H9 (cell line): ENCODE measurements at regions not wholly inside any gene's neighbourhood (a gene's known extent, or its start where the extent isn't known, plus 50 kb on each side); places are given as distances from the start of the nearest gene placed in this dataset.
A peak's percentile ranks its signal among the peaks of the same experiment; 100 is the strongest.

Source experiments
- DNase-seq: peaks from one replicate; pipeline ENCODE4 v3.0.0-alpha.2; 2017
- H2AFZ ChIP-seq: one replicate; pipeline ENCODE4 v1.6.1; 2013; ENCODE audit warnings: mild to moderate bottlenecking, low read length, control low read depth, moderate library complexity
- H2AK5ac ChIP-seq: 2 replicates; pipeline ENCODE4 v1.6.1; 2013; ENCODE audit warnings: low read length, control low read depth, mixed read lengths; ENCODE audit not compliant: insufficient read length
- H2BK120ac ChIP-seq: one replicate; pipeline ENCODE4 v1.6.1; 2013; ENCODE audit warnings: low read depth, mild to moderate bottlenecking, low read length, control low read depth, inconsistent platforms; ENCODE audit not compliant: poor library complexity, severe bottlenecking
- H2BK12ac ChIP-seq: 2 replicates; pipeline ENCODE4 v1.6.1; 2013; ENCODE audit warnings: low read length, control low read depth, mixed read lengths, low read depth; ENCODE audit not compliant: insufficient read length
- H2BK15ac ChIP-seq: 2 replicates; pipeline ENCODE4 v1.6.1; 2013; ENCODE audit warnings: low read depth, low read length, control low read depth
- H2BK20ac ChIP-seq: one replicate; pipeline ENCODE4 v1.6.1; 2013; ENCODE audit warnings: low read depth, mild to moderate bottlenecking, low read length, control low read depth, inconsistent platforms; ENCODE audit not compliant: poor library complexity, severe bottlenecking
- H2BK5ac ChIP-seq: 2 replicates; pipeline ENCODE4 v1.6.1; 2013; ENCODE audit warnings: low read length, control low read depth, mixed read lengths; ENCODE audit not compliant: insufficient read length
- H3K14ac ChIP-seq: 2 replicates; pipeline ENCODE4 v1.6.1; 2013; ENCODE audit warnings: low read length, control low read depth; ENCODE audit not compliant: insufficient read depth
- H3K18ac ChIP-seq: 2 replicates; pipeline ENCODE4 v1.6.1; 2013; ENCODE audit warnings: low read depth, mild to moderate bottlenecking, mixed read lengths, low read length, control low read depth; ENCODE audit not compliant: insufficient read length
- H3K23ac ChIP-seq: 2 replicates; pipeline ENCODE4 v1.6.1; 2013; ENCODE audit warnings: low read length, control low read depth, mixed read lengths, low read depth; ENCODE audit not compliant: insufficient read length
- H3K23me2 ChIP-seq: 2 replicates; pipeline ENCODE4 v1.6.1; 2013; ENCODE audit warnings: low read depth, mild to moderate bottlenecking, mixed read lengths, low read length, control low read depth; ENCODE audit not compliant: insufficient read length, poor library complexity, severe bottlenecking
- H3K27ac ChIP-seq: 2 replicates; pipeline ENCODE4 v1.5.1; 2013; ENCODE audit warnings: low read length, control low read depth, mixed read lengths, low read depth; ENCODE audit not compliant: insufficient read length
- H3K27me3 ChIP-seq: 2 replicates; pipeline ENCODE4 v1.6.1; 2013; ENCODE audit warnings: low read length, control low read depth, inconsistent platforms; ENCODE audit not compliant: insufficient read depth
- H3K4ac ChIP-seq: 2 replicates; pipeline ENCODE4 v1.6.1; 2013; ENCODE audit warnings: low read depth, mild to moderate bottlenecking, control low read depth, inconsistent platforms, low read length, moderate library complexity
- H3K4me1 ChIP-seq: 2 replicates; pipeline ENCODE4 v1.6.1; 2013; ENCODE audit warnings: low read length, control low read depth, inconsistent platforms; ENCODE audit not compliant: insufficient read depth
- H3K4me2 ChIP-seq: 2 replicates; pipeline ENCODE4 v1.6.1; 2013; ENCODE audit warnings: low read length, control low read depth, mixed read lengths; ENCODE audit not compliant: insufficient read length, insufficient read depth
- H3K56ac ChIP-seq: 2 replicates; pipeline ENCODE4 v1.6.1; 2013; ENCODE audit warnings: low read depth, mild to moderate bottlenecking, mixed read lengths, low read length, control low read depth; ENCODE audit not compliant: insufficient read length
- H3K79me1 ChIP-seq: 2 replicates; pipeline ENCODE4 v1.6.1; 2013; ENCODE audit warnings: low read depth, mild to moderate bottlenecking, moderate library complexity, low read length, control low read depth, inconsistent platforms; ENCODE audit not compliant: insufficient read depth, poor library complexity, severe bottlenecking
- H3K79me2 ChIP-seq: 2 replicates; pipeline ENCODE4 v1.6.1; 2013; ENCODE audit warnings: low read length, control low read depth, inconsistent platforms; ENCODE audit not compliant: insufficient read depth
- H3K9ac ChIP-seq: 2 replicates; pipeline ENCODE4 v1.6.1; 2013; ENCODE audit warnings: low read length, control low read depth, mixed read lengths; ENCODE audit not compliant: insufficient read length; ENCODE audit errors: extremely low read depth
- H3K9me3 ChIP-seq: one replicate; pipeline ENCODE4 v1.6.1; 2013; ENCODE audit warnings: low read depth, low read length, inconsistent platforms; ENCODE audit not compliant: control insufficient read depth
- H3T11ph ChIP-seq: one replicate; pipeline ENCODE4 v1.6.1; 2013; ENCODE audit warnings: mild to moderate bottlenecking, low read length, control low read depth, inconsistent platforms
- H4K20me1 ChIP-seq: one replicate; pipeline ENCODE4 v1.6.1; 2013; ENCODE audit not compliant: control insufficient read depth, insufficient read length, insufficient read depth
- H4K5ac ChIP-seq: 2 replicates; pipeline ENCODE4 v1.6.1; 2013; ENCODE audit warnings: low read depth, mild to moderate bottlenecking, mixed read lengths, low read length, control low read depth; ENCODE audit not compliant: insufficient read length
- H4K8ac ChIP-seq: replicated peaks from 2 replicates; pipeline ENCODE4 v1.6.1; 2013; ENCODE audit warnings: low read length, control low read depth, mixed read lengths, low read depth; ENCODE audit not compliant: insufficient read length
- H4K91ac ChIP-seq: 2 replicates; pipeline ENCODE4 v1.6.1; 2013; ENCODE audit warnings: low read depth, mild to moderate bottlenecking, moderate library complexity, mixed read lengths, low read length, control low read depth; ENCODE audit not compliant: insufficient read length
- H3K27ac Mint-ChIP-seq, 3 experiments: 2 replicates in 2 of 3; 3 replicates in 1 of 3; pipeline ENCODE4 v1.8.0; 2020 to 2021; ENCODE audit warnings: mixed read lengths in 3 of 3, mild to moderate bottlenecking in 1 of 3, moderate library complexity in 1 of 3
- H3K27me3 Mint-ChIP-seq: 2 replicates; pipeline ENCODE4 v1.8.0; 2021; ENCODE audit warnings: low read depth, mild to moderate bottlenecking, moderate library complexity, mixed read lengths
- H3K36me3 Mint-ChIP-seq, 3 experiments: 2 replicates in 2 of 3; 3 replicates in 1 of 3; pipeline ENCODE4 v1.8.0; 2020 to 2021; ENCODE audit warnings: low read depth in 3 of 3, mixed read lengths in 3 of 3; ENCODE audit not compliant: insufficient read depth in 1 of 3
- H3K4me1 Mint-ChIP-seq, 2 experiments: 2 replicates each; pipeline ENCODE4 v1.8.0; 2020; ENCODE audit warnings: mixed read lengths in 2 of 2
- H3K4me3 Mint-ChIP-seq, 2 experiments: 2 replicates in 1 of 2; 3 replicates in 1 of 2; pipeline ENCODE4 v1.8.0; 2020 to 2021; ENCODE audit warnings: mild to moderate bottlenecking in 2 of 2, mixed read lengths in 2 of 2, moderate library complexity in 1 of 2
- H3K9me3 Mint-ChIP-seq, 2 experiments: 2 replicates in 1 of 2; 3 replicates in 1 of 2; pipeline ENCODE4 v1.8.0; 2020; ENCODE audit warnings: mild to moderate bottlenecking in 2 of 2, mixed read lengths in 2 of 2, moderate library complexity in 1 of 2
- CTCF ChIP-seq: fragments of 200-600 bp; sonication (generic); conservative IDR thresholded peaks from 3 replicates; pipeline ENCODE4 v1.8.0; 2021; ENCODE audit warnings: antibody characterized with exemption, mild to moderate bottlenecking
- WGBS: extraction: QIAGEN DNeasy Blood & Tissue Kit; methylation state at CpG from one replicate; pipeline ENCODE4 v1.1.7; 2013; ENCODE audit warnings: missing lambda C conversion rate, low lambda C conversion rate, mixed read lengths; ENCODE audit not compliant: insufficient read length; ENCODE audit errors: extremely low coverage; 5-methylcytosine and 5-hydroxymethylcytosine counted together

- WGBS = no CpG with 5 or more reads among the region's 14 CpGs
Measured at GRCh38 chr16:73304008-73304774, 256.3 kb upstream of the ZFHX3 start.

More at GRCh38 chr16:73304008-73304774, 256.3 kb upstream of the ZFHX3 start:
- H3K9me3 Mint-ChIP-seq = no peaks in the 10 kb centered on the region
- Histone ChIP-seq H3K4ac (no peak overlapping the region), H3K18ac (peak overlapping the region; percentile 26), H2AFZ (no peak overlapping the region), H3K9me3 (no peaks in the 10 kb centered on the region), H3K14ac (0 out of 2 replicates have a peak overlapping the region, but pooled peaks have one; percentile 13), H3K27me3 (no peaks in the 10 kb centered on the region; the same call in 1 of the 2 replicates), H2AK5ac (no peak overlapping the region), H2BK5ac (no peak overlapping the region), H3T11ph (no peak overlapping the region), H2BK12ac (no peak overlapping the region), H3K79me1 (no peaks in the 10 kb centered on the region), H3K27ac (no peak overlapping the region), H2BK15ac (no peak overlapping the region), H4K5ac (no peak overlapping the region), H4K91ac (no peak overlapping the region), H3K23me2 (no peaks in the 10 kb centered on the region), H4K20me1 (no peaks in the 10 kb centered on the region), H3K4me1 (no peaks in the 10 kb centered on the region; the same call in 1 of the 2 replicates), H3K23ac (no peak overlapping the region), H3K56ac (no peak overlapping the region), H2BK120ac (no peak overlapping the region), H3K9ac (no peak overlapping the region), H4K8ac (no peak overlapping the region), H3K4me2 (no peak overlapping the region), H2BK20ac (no peak overlapping the region), H3K79me2 (no peaks in the 10 kb centered on the region)
- H3K4me3 Mint-ChIP-seq = no peak overlapping the region
- no peaks in the 10 kb centered on the region for H3K27me3 Mint-ChIP-seq
- H3K4me1 Mint-ChIP-seq = peaks cover 8 to 11% of the 10 kb centered on the region in 2 experiments
- peak overlapping the region in 1 of 3 experiments; percentile 9; a peak in 2 of 7 replicates for H3K27ac Mint-ChIP-seq
- H3K36me3 Mint-ChIP-seq = no peaks in the 10 kb centered on the region
- no peak for TF ChIP-seq CTCF
- no peak for DNase-seq
